ENCODE measurements at regions not wholly inside any gene's neighbourhood (a gene's known extent, or its start where the extent isn't known, plus 50 kb on each side); places are given as distances from the start of the nearest gene placed in this dataset.
"Not testable (repeated sequence)": the region's sequence is repeated elsewhere in the genome, so short reads cannot be mapped to it uniquely, and the experiment has no call there.

GRCh38 chr1:228796945-228797344 lies 61.7 kb downstream of the RHOU start:
- not testable (repeated sequence) for DNase-seq

- DNase-seq: no peak
Observed at GRCh38 chr1:228798035-228798434, 62.8 kb downstream of the RHOU start.

DNA sequence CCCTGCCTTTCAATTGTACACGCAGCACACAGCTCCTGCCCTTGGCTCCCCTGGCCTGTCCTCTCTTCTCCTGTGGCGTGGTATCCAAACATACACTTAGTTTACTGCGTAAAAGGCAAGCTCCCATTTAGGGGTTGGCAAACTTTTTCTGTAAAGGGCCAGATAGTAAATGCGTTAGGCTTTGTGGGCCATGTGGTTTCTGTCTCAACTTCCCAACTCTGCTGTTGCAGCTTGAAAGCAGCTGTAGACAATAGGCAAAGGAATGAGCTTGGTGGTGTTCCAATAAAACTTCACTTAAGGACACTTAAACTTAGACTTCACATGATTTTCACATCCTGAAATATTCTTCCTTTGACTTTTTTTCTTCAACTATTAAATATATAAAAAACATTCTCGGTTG lies 63.3 kb downstream of the RHOU start:
- no peak for DNase-seq

- no peak for DNase-seq
Observed at GRCh38 chr1:228799924-228800323, 64.6 kb downstream of the RHOU start.

DNA sequence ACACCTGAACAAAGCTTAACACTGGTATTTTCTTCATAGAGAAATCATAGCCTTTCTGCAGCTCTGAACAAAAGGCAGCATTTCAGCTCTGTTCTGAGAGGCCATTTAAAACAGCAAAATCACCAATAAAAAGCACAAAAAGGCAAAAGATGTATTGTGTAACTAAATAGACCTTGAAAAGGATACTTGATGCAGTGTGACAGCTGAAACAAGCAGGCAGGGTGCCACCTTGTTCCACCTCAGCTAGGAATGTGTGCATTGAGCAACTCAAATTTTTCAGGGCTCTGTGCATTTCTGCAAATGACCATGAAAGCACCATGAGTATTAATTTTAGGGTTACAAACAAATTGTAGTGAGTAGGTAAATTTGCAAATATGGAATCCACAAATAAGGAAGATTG lies 65.8 kb downstream of the RHOU start:
- no peak for DNase-seq

DNA sequence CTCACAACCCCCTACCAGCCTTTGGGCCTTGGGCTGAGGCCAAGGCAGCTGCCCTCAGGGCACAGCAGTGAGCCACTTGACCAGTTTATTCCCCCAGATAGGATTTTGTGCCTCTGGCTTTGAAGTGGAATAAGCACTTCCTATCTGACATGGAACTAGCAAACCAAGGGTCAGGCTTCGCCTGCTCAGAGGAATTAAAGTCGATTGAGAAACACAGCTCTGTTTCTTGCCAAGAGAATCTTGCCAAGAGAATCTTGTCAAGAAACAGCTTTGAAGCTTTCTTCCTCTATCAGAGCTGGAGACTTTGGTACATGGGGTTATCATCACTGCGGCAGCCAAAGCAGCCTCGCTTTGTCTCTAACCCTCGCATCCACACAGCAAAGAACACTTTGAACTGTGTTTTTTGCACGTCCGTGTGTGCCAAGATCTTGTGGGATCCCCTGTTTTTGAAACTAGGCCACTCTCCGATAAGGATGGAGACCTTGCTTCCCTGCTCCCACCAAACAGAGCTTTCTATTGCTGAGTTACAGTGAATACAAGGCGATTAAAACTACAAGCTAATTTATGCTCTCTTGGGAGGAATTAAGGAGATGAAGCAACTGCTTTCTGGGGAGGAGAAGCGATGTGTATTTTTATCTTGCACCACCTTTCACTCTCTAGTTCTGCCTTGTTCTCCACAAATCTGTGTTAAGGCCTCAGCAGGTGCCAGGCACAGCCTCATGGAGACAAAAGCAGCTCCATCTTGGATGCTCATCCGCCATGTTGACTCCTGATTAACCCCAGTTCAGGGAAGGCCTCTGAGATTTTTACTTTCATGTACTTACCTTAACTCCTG lies 67.3 kb downstream of the RHOU start:
- no peak for DNase-seq

DNA sequence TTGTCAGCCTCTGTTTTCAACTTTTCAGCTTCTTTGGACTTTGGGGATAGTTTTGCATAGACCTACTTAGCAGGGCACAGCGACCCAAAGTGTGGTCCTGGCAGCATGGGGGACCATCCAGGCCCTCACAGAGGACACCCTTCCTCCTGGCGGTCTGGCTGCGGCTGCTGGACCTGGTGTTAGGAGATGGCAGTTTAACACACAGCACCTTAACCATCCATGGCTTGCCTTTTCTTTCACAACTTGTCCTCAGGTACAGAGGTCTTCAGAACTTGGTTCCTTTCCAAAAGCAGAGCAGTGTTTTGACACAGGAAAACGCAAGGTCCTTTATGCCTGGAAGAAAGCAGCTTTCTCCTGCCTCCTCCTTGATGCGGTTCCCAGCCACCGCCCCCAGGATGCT lies 68.1 kb downstream of the RHOU start:
- no peak for DNase-seq

- no peak for DNase-seq
Observed at GRCh38 chr1:228804173-228804572, 68.9 kb downstream of the RHOU start.

GRCh38 chr1:228804640-228805413 lies 69.5 kb downstream of the RHOU start:
- no peak for DNase-seq

GRCh38 chr1:228807904-228808605 lies 72.8 kb downstream of the RHOU start:
- no peak for DNase-seq

- DNase-seq: no peak
Observed at GRCh38 chr1:228809621-228810394, 74.5 kb downstream of the RHOU start.

DNA sequence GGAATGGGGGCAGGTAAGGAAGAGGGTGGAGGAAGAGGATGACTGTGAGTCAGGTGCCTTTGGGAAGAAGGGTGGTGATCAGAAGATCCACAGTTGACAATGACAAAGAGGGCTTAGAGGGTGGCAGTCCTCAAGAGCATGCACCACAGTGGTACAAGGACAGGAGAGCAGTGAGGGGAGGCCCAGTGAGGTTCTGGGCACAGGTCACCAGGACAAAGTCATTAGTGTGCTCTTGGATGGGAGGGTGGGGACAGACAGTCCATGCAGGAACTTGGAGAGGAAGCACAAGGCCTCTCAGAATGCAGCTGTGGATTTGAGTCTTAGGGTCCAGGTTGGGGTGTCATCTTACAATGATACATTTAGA lies 75.1 kb downstream of the RHOU start:
- DNase-seq: no peak

DNA sequence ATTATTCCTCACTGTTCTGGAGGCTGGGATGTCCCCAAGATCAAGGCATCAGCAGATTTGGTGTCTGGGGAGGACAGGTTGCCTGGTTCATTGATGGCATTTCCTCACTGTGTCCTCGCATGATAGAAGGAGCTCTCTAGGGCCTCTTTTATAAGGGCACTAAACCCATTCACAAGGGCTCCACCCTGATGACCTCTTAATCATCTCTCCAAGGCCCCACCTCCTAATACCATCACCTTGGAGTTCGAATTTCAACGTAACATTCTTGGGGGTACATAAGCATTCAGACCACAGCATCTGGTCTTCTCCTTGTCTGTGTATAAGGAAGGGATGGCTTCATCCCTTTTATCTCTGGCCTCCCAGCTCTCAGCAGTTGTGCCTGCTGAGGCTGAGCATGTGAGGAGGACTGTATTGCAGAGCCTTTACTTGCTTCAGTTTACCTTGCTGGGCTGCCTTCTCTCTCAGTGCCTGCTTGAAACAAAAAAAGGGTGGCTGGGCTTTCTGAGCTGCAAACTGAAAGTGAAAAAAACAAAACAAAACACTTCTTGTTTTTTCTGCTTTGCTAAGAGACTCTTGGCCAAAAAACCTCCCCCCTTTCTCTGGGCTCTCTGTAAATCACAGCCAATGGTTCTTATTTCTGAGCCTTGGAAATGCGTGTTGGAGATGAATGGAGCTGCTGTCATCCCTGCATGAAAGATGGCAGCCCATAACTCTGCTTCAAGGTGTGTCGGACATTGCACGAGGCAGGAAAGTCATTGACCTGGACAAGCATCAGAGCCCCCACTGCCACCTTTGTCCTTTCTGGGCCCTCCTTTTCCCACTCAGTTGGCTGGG lies 75.8 kb downstream of the RHOU start:
- DNase-seq: no peak

- DNase-seq: no peak
Observed at GRCh38 chr1:228811712-228812305, 76.5 kb downstream of the RHOU start.

- no peak for DNase-seq
Observed at GRCh38 chr1:228812961-228813360, 77.7 kb downstream of the RHOU start.

DNA sequence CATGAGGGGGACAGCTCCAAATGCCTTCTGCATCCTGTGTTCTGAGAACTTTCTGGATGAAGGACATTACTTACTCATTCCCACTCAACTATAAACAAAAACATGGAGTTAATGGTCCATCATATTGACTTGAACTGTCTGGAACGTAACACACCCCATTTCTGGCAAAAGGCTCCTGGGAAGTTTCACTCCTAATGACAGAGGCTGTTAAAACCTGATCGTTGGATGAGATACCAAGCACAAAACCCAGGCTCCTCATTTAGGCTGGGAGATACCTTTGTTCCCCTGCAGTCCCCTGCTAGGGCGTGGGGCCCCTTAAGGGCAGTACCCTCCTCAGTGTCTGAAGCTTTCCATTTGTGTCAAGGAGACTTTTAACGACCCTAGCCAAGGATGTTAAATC lies 78.9 kb downstream of the RHOU start:
- DNase-seq: no peak

GRCh38 chr1:228818296-228818695 lies 83.0 kb downstream of the RHOU start:
- no peak for DNase-seq

- DNase-seq: no peak
Observed at GRCh38 chr1:228818928-228819630, 83.8 kb downstream of the RHOU start.

GRCh38 chr1:228821252-228821651 lies 86.0 kb downstream of the RHOU start:
- DNase-seq: no peak

- DNase-seq: no peak
Observed at GRCh38 chr1:228823200-228823599, 87.9 kb downstream of the RHOU start.

GRCh38 chr1:228824366-228824765 lies 89.1 kb downstream of the RHOU start:
- no peak for DNase-seq
